GM12891 (cell line): ENCODE measurements at regions not wholly inside any gene's neighbourhood (a gene's known extent, or its start where the extent isn't known, plus 50 kb on each side); places are given as distances from the start of the nearest gene placed in this dataset.

Experiments used
- DNase-seq: peaks from one replicate; pipeline ENCODE4 v3.0.0; 2011; ENCODE audit warnings: low spot score; ENCODE audit not compliant: insufficient read length
- FAIRE-seq: peaks from 2 replicates; lab custom pipeline; 2011; peaks lifted over from hg19 to GRCh38; lab: Jason Lieb, UNC
- PAX5 ChIP-seq: IDR thresholded peaks from 2 replicates; pipeline ENCODE4 v1.6.1; 2011; ENCODE audit warnings: low read length, moderate library complexity, mild to moderate bottlenecking; ENCODE audit not compliant: insufficient read depth, severe bottlenecking
- POLR2A ChIP-seq: IDR thresholded peaks from 2 replicates; pipeline ENCODE4 v1.6.1; 2011; ENCODE audit warnings: low read depth, low read length, control low read depth
- POLR2AphosphoS5 ChIP-seq: IDR thresholded peaks from 2 replicates; pipeline ENCODE4 v1.6.1; 2011; ENCODE audit warnings: low read depth, low read length, control low read depth
- POU2F2 ChIP-seq: IDR thresholded peaks from 2 replicates; pipeline ENCODE4 v1.6.1; 2011; ENCODE audit warnings: low read depth, mild to moderate bottlenecking, control low read depth, low read length, moderate library complexity
- SPI1 ChIP-seq: IDR thresholded peaks from 2 replicates; pipeline ENCODE4 v1.6.1; 2011; ENCODE audit warnings: low read depth, low read length, control low read depth
- TAF1 ChIP-seq: IDR thresholded peaks from 2 replicates; pipeline ENCODE4 v1.6.1; 2011; ENCODE audit warnings: low read depth, low read length, control low read depth

GRCh38 chr6:92026878-92027277 lies 1392.5 kb downstream of the EPHA7 start:
- FAIRE-seq (no peak), DNase-seq (no peak)
- TF ChIP-seq TAF1 (no peak), SPI1 (no peak), POU2F2 (no peak), POLR2A (no peak), POLR2AphosphoS5 (no peak)

GRCh38 chr6:92024881-92025280 lies 1394.5 kb downstream of the EPHA7 start:
- TF ChIP-seq POLR2AphosphoS5 (no peak), POLR2A (no peak), SPI1 (no peak), POU2F2 (no peak), PAX5 (no peak), TAF1 (no peak)
- DNase-seq (no peak), FAIRE-seq (no peak)

GRCh38 chr6:92024110-92024509 lies 1395.2 kb downstream of the EPHA7 start:
- no peak for FAIRE-seq
- TF ChIP-seq POLR2A = no peak
- TF ChIP-seq POLR2AphosphoS5 = no peak
- no peak for TF ChIP-seq SPI1
- no peak for TF ChIP-seq PAX5
- DNase-seq = no peak

GRCh38 chr6:92023410-92023966 lies 1395.9 kb downstream of the EPHA7 start:
- TF ChIP-seq POLR2A (no peak), POU2F2 (no peak), TAF1 (no peak), POLR2AphosphoS5 (no peak), SPI1 (no peak), PAX5 (no peak)
- DNase-seq (no peak), FAIRE-seq (no peak)

- TF ChIP-seq POU2F2 = no peak
- no peak for TF ChIP-seq TAF1
- TF ChIP-seq SPI1 = no peak
- no peak for TF ChIP-seq PAX5
- no peak for TF ChIP-seq POLR2AphosphoS5
- no peak for TF ChIP-seq POLR2A
- no peak for FAIRE-seq
- DNase-seq = no peak
Measured at GRCh38 chr6:92011681-92012245, 1407.6 kb downstream of the EPHA7 start.

GRCh38 chr6:92008757-92009502 lies 1410.4 kb downstream of the EPHA7 start:
- no peak for DNase-seq
- no peak for TF ChIP-seq POLR2A
- no peak for TF ChIP-seq POU2F2
- TF ChIP-seq TAF1 = no peak
- no peak for TF ChIP-seq PAX5
- no peak for TF ChIP-seq POLR2AphosphoS5
- TF ChIP-seq SPI1 = no peak
- no peak for FAIRE-seq

GRCh38 chr6:92000112-92000511 lies 1413.2 kb upstream of the MAP3K7 start:
- FAIRE-seq (no peak), DNase-seq (no peak)
- TF ChIP-seq PAX5 (no peak), POU2F2 (no peak), SPI1 (no peak), POLR2AphosphoS5 (no peak)

GRCh38 chr6:91994787-91995186 lies 1407.9 kb upstream of the MAP3K7 start:
- FAIRE-seq (no peak), DNase-seq (no peak)
- TF ChIP-seq POLR2AphosphoS5 (no peak), POLR2A (no peak), PAX5 (no peak), POU2F2 (no peak), SPI1 (no peak), TAF1 (no peak)

GRCh38 chr6:91982559-91982958 lies 1395.7 kb upstream of the MAP3K7 start:
- DNase-seq = no peak
- TF ChIP-seq POLR2AphosphoS5 (no peak), POLR2A (no peak), POU2F2 (no peak)
- no peak for FAIRE-seq

GRCh38 chr6:91976797-91977196 lies 1389.9 kb upstream of the MAP3K7 start:
- FAIRE-seq (no peak), DNase-seq (no peak)
- TF ChIP-seq POLR2AphosphoS5 (no peak), TAF1 (no peak), PAX5 (no peak), SPI1 (no peak), POU2F2 (no peak), POLR2A (no peak)
